GM04504 (cell line): ENCODE measurements at regions not wholly inside any gene's neighbourhood (a gene's known extent, or its start where the extent isn't known, plus 50 kb on each side); places are given as distances from the start of the nearest gene placed in this dataset.

ENCODE experiments used
- DNase-seq: peaks from one replicate; pipeline ENCODE4 v3.0.0-alpha.2; 2012; ENCODE audit warnings: low read depth

GRCh38 chr6:120083186-120083585 is 733.6 kb upstream of the MAN1A1 start:
- no peak for DNase-seq

GRCh38 chr6:120077489-120077888 is 727.9 kb upstream of the MAN1A1 start:
- DNase-seq = no peak

GRCh38 chr6:120058410-120058809 is 708.8 kb upstream of the MAN1A1 start:
- no peak for DNase-seq

GRCh38 chr6:120056085-120056484 is 706.5 kb upstream of the MAN1A1 start:
- no peak for DNase-seq

GRCh38 chr6:120055071-120055470 is 705.5 kb upstream of the MAN1A1 start:
- DNase-seq = no peak

- no peak for DNase-seq
Observed at GRCh38 chr6:120039664-120040063, 690.1 kb upstream of the MAN1A1 start.

- DNase-seq = no peak
Observed at GRCh38 chr6:120031837-120032236, 682.3 kb upstream of the MAN1A1 start.

GRCh38 chr6:120026791-120027190 is 677.2 kb upstream of the MAN1A1 start:
- no peak for DNase-seq

GRCh38 chr6:120010075-120010474 is 660.5 kb upstream of the MAN1A1 start:
- no peak for DNase-seq

- DNase-seq = no peak
Observed at GRCh38 chr6:120005292-120005976, 655.9 kb upstream of the MAN1A1 start.

- no peak for DNase-seq
Observed at GRCh38 chr6:119986934-119987549, 637.5 kb upstream of the MAN1A1 start.

GRCh38 chr6:119985952-119986736 is 636.6 kb upstream of the MAN1A1 start:
- DNase-seq = no peak

- DNase-seq = no peak
Observed at GRCh38 chr6:119980802-119981201, 631.2 kb upstream of the MAN1A1 start.

GRCh38 chr6:119979862-119980261 is 630.3 kb upstream of the MAN1A1 start:
- DNase-seq = no peak

- peak; percentile 2 for DNase-seq
Observed at GRCh38 chr6:119978274-119978889, 628.8 kb upstream of the MAN1A1 start.

GRCh38 chr6:119974430-119975159 is 625.0 kb upstream of the MAN1A1 start:
- no peak for DNase-seq

- DNase-seq = no peak
Observed at GRCh38 chr6:119966484-119966883, 616.9 kb upstream of the MAN1A1 start.

- DNase-seq = no peak
Observed at GRCh38 chr6:119965900-119966299, 616.3 kb upstream of the MAN1A1 start.

GRCh38 chr6:119965008-119965407 is 615.4 kb upstream of the MAN1A1 start:
- no peak for DNase-seq

- DNase-seq = no peak
Observed at GRCh38 chr6:119962505-119962904, 612.9 kb upstream of the MAN1A1 start.

- DNase-seq = no peak
Observed at GRCh38 chr6:119961450-119961849, 611.9 kb upstream of the MAN1A1 start.

- no peak for DNase-seq
Observed at GRCh38 chr6:119960456-119960855, 610.9 kb upstream of the MAN1A1 start.
